ENCODE measurements at regions not wholly inside any gene's neighbourhood (a gene's known extent, or its start where the extent isn't known, plus 50 kb on each side); places are given as distances from the start of the nearest gene placed in this dataset.

GRCh38 chr21:32200029-32200428 lies 78.8 kb downstream of the MIS18A start:
- no peaks in the 10 kb centered on the region for H3K4me1 ChIP-seq
- H3K36me3 ChIP-seq, result no peaks in the 10 kb centered on the region
- H3K27me3 ChIP-seq, result no peaks in the 10 kb centered on the region
- ATAC-seq, result no peak
- intact Hi-C loops (cut with DNase I; ENCODE audit: low total_unique reads), result no loop called here
- TF ChIP-seq CTCF (IDR thresholded peaks at IDR 0.05 in 4 of 5, conservative IDR thresholded peaks at IDR 0.05 in 1 of 5) (no peak), POLR2A (IDR thresholded peaks at IDR 0.05) (no peak)
- no peak for DNase-seq
- H3K27ac ChIP-seq, result no peak overlapping the region
- in situ Hi-C loops (cut with MboI; ENCODE audit: low sequenced_read_pairs in 4 of 4), result no loop called here
- H3K9me3 ChIP-seq, result no peaks in the 10 kb centered on the region
- H3K4me3 ChIP-seq, result no peak overlapping the region

DNA sequence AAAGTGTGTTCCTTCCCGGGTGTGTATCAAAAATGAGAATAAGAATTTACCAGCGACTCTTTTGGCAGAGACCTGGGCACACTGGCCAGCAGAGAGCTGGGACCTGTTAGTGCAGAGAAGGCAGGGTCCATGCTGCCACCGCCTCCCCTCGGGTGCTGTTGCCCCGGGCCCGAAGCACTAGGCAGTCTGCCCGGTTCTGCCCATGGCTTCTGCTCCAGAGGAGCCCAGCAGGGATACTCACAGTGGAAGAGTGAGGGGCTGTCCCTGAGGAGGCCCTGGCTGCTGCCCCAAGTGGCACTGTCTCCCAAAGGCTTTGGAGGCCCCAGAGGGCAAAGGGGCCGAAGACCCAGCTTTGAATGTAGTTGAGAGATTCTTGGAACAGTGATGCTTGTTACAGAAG lies 80.5 kb downstream of the MIS18A start:
- Histone ChIP-seq H3K4me1 (no peaks in the 10 kb centered on the region), H3K9me3 (no peaks in the 10 kb centered on the region)
- in situ Hi-C loops (cut with MboI; ENCODE audit: low sequenced_read_pairs in 4 of 4), result no loop called here

DNA sequence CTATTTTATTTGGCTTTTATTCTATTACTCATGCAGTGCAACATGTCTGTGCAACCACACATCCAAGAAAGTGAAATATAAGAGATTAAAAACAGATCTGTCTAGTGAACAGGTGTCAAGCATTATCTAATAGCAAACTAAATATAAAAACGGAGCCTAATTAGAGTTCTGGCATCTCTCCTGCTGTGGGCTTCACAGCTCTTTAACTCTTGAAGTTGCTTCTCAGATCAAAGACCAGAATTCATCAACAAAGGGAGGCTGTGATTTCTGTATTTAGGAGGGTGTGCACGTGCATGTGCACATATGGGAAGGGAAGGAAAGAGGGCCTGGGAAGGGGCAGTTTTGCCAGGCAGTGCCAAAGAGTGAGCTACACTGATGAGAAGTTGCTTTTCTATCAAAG lies 81.0 kb downstream of the MIS18A start:
- Histone ChIP-seq H3K4me3 (no peak overlapping the region), H3K36me3 (no peaks in the 10 kb centered on the region), H3K27me3 (no peaks in the 10 kb centered on the region), H3K9me3 (no peaks in the 10 kb centered on the region), H3K27ac (no peak overlapping the region), H3K4me1 (no peaks in the 10 kb centered on the region)
- no peak for TF ChIP-seq POLR2A (IDR thresholded peaks at IDR 0.05)
- no peak for TF ChIP-seq CTCF (IDR thresholded peaks at IDR 0.05 in 4 of 5, conservative IDR thresholded peaks at IDR 0.05 in 1 of 5)
- in situ Hi-C loops (cut with MboI; ENCODE audit: low sequenced_read_pairs in 4 of 4), result no loop called here
- ATAC-seq (no peak), DNase-seq (no peak)
- intact Hi-C loops (cut with DNase I; ENCODE audit: low total_unique reads), result no loop called here

More for the DNA sequence above, 80.5 kb downstream of the MIS18A start:
- ATAC-seq, result no peak
- H3K4me3 ChIP-seq, result no peak overlapping the region
- H3K27me3 ChIP-seq, result no peaks in the 10 kb centered on the region
- no peaks in the 10 kb centered on the region for H3K36me3 ChIP-seq
- intact Hi-C loops (cut with DNase I; ENCODE audit: low total_unique reads), result no loop called here
- no peak for DNase-seq
- H3K27ac ChIP-seq, result no peak overlapping the region
- TF ChIP-seq CTCF (IDR thresholded peaks at IDR 0.05 in 4 of 5, conservative IDR thresholded peaks at IDR 0.05 in 1 of 5), result no peak
- TF ChIP-seq POLR2A (IDR thresholded peaks at IDR 0.05), result no peak

DNA sequence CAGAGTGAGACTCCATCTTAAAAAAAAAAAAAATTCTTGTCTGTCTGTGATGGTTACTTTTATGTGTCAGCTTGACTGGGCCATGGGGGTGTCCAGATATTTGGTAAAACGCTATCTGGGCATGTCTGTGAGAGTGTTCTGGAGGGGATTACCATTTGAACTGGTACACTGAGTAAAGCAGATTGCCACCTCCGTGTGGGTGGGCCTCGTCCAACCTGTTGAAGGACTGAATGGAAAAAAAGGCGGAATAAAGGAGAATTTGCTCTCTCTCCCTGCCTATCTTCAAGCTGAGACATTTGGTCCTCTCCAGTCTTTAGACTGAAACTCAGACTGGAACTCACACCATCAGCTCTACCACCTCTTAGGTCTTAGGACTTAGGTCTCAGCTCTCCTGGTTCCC lies 82.8 kb downstream of the MIS18A start:
- H3K27me3 ChIP-seq, result no peaks in the 10 kb centered on the region
- no peak for DNase-seq
- intact Hi-C loops (cut with DNase I; ENCODE audit: low total_unique reads) (no loop called here), in situ Hi-C loops (cut with MboI; ENCODE audit: low sequenced_read_pairs in 4 of 4) (no loop called here)
- H3K4me1 ChIP-seq, result no peaks in the 10 kb centered on the region
- TF ChIP-seq CTCF (IDR thresholded peaks at IDR 0.05 in 4 of 5, conservative IDR thresholded peaks at IDR 0.05 in 1 of 5), result no peak
- TF ChIP-seq POLR2A (IDR thresholded peaks at IDR 0.05), result no peak
- no peaks in the 10 kb centered on the region for H3K36me3 ChIP-seq
- H3K4me3 ChIP-seq, result no peak overlapping the region
- no peak overlapping the region for H3K27ac ChIP-seq
- H3K9me3 ChIP-seq, result no peaks in the 10 kb centered on the region
- no peak for ATAC-seq

- H3K36me3 ChIP-seq, result no peaks in the 10 kb centered on the region
- ATAC-seq, result no peak
- H3K4me3 ChIP-seq, result no peak overlapping the region
- TF ChIP-seq POLR2A (IDR thresholded peaks at IDR 0.05) (no peak), CTCF (IDR thresholded peaks at IDR 0.05 in 4 of 5, conservative IDR thresholded peaks at IDR 0.05 in 1 of 5) (no peak)
- no peak overlapping the region for H3K27ac ChIP-seq
- no peaks in the 10 kb centered on the region for H3K4me1 ChIP-seq
- H3K9me3 ChIP-seq, result no peaks in the 10 kb centered on the region
- no peak for DNase-seq
- in situ Hi-C loops (cut with MboI; ENCODE audit: low sequenced_read_pairs in 4 of 4) (no loop called here), intact Hi-C loops (cut with DNase I; ENCODE audit: low total_unique reads) (no loop called here)
- H3K27me3 ChIP-seq, result no peaks in the 10 kb centered on the region
Observed at GRCh38 chr21:32193098-32193465, 85.8 kb downstream of the MIS18A start.

Measured in gastrocnemius medialis (tissue), 4 donors.